DMS 273 (cell line): ENCODE measurements at regions not wholly inside any gene's neighbourhood (a gene's known extent, or its start where the extent isn't known, plus 50 kb on each side); places are given as distances from the start of the nearest gene placed in this dataset.

Experiments
- DNase-seq: peaks from one replicate; lab custom pipeline; 2025; ENCODE audit not compliant: unreplicated experiment; lab: John Stamatoyannopoulos, UW

- no peak for DNase-seq
Observed at GRCh38 chr5:173780235-173781234, 107.6 kb upstream of the CPEB4 start.

GRCh38 chr5:173781432-173781815 lies 106.7 kb upstream of the CPEB4 start:
- DNase-seq, result no peak

GRCh38 chr5:173781816-173782670 lies 106.1 kb upstream of the CPEB4 start:
- peak; percentile 71 for DNase-seq

- DNase-seq, result no peak
Observed at GRCh38 chr5:173782671-173783101, 105.5 kb upstream of the CPEB4 start.

GRCh38 chr5:173783371-173783770 lies 104.8 kb upstream of the CPEB4 start:
- DNase-seq, result no peak

- DNase-seq, result no peak
Observed at GRCh38 chr5:173785400-173785799, 102.7 kb upstream of the CPEB4 start.

- no peak for DNase-seq
Observed at GRCh38 chr5:173785866-173786265, 102.3 kb upstream of the CPEB4 start.

GRCh38 chr5:173786286-173787187 lies 101.6 kb upstream of the CPEB4 start:
- DNase-seq, result no peak

GRCh38 chr5:173789031-173789920 lies 98.9 kb upstream of the CPEB4 start:
- no peak for DNase-seq

- no peak for DNase-seq
Observed at GRCh38 chr5:173790177-173790719, 97.9 kb upstream of the CPEB4 start.

- no peak for DNase-seq
Observed at GRCh38 chr5:173790836-173791546, 97.2 kb upstream of the CPEB4 start.

- DNase-seq, result no peak
Observed at GRCh38 chr5:173791878-173792277, 96.3 kb upstream of the CPEB4 start.

- DNase-seq, result no peak
Observed at GRCh38 chr5:173792781-173793547, 95.2 kb upstream of the CPEB4 start.

GRCh38 chr5:173793648-173794548 lies 94.3 kb upstream of the CPEB4 start:
- DNase-seq, result no peak

- no peak for DNase-seq
Observed at GRCh38 chr5:173794901-173795416, 93.2 kb upstream of the CPEB4 start.

GRCh38 chr5:173795601-173796000 lies 92.5 kb upstream of the CPEB4 start:
- no peak for DNase-seq
